ENCODE measurements at regions not wholly inside any gene's neighbourhood (a gene's known extent, or its start where the extent isn't known, plus 50 kb on each side); places are given as distances from the start of the nearest gene placed in this dataset.
"Not testable (repeated sequence)": the region's sequence is repeated elsewhere in the genome, so short reads cannot be mapped to it uniquely, and the experiment has no call there.

GRCh38 chr5:99060306-99061261 is 131.8 kb upstream of the CHD1 start:
- DNase-seq (ENCODE audit: insufficient read length), result peak; percentile 12
- FAIRE-seq, result peak; percentile 94
- no peak for TF ChIP-seq POLR2A (IDR thresholded peaks at IDR 0.05; ENCODE audit: low read depth, low read length)
- no peak for TF ChIP-seq POLR2AphosphoS5 (IDR thresholded peaks at IDR 0.05; ENCODE audit: low read depth, low read length)
- no peak for TF ChIP-seq TAF1 (IDR thresholded peaks at IDR 0.05; ENCODE audit: borderline replicate concordance, low read depth, low read length)

- FAIRE-seq (no peak), DNase-seq (ENCODE audit: insufficient read length) (no peak)
- TF ChIP-seq POLR2A (IDR thresholded peaks at IDR 0.05; ENCODE audit: low read depth, low read length), result no peak
- TF ChIP-seq TAF1 (IDR thresholded peaks at IDR 0.05; ENCODE audit: borderline replicate concordance, low read depth, low read length), result no peak
- no peak for TF ChIP-seq POLR2AphosphoS5 (IDR thresholded peaks at IDR 0.05; ENCODE audit: low read depth, low read length)
Measured at GRCh38 chr5:99059685-99060084, 130.9 kb upstream of the CHD1 start.

GRCh38 chr5:99058466-99058865 is 129.7 kb upstream of the CHD1 start:
- TF ChIP-seq POLR2A (IDR thresholded peaks at IDR 0.05; ENCODE audit: low read depth, low read length) (no peak), POLR2AphosphoS5 (IDR thresholded peaks at IDR 0.05; ENCODE audit: low read depth, low read length) (no peak), TAF1 (IDR thresholded peaks at IDR 0.05; ENCODE audit: borderline replicate concordance, low read depth, low read length) (no peak)
- no peak for FAIRE-seq
- no peak for DNase-seq (ENCODE audit: insufficient read length)

- no peak for FAIRE-seq
- no peak for DNase-seq (ENCODE audit: insufficient read length)
- no peak for TF ChIP-seq TAF1 (IDR thresholded peaks at IDR 0.05; ENCODE audit: borderline replicate concordance, low read depth, low read length)
Measured at GRCh38 chr5:99054972-99055371, 126.2 kb upstream of the CHD1 start.

- no peak for TF ChIP-seq POLR2A (IDR thresholded peaks at IDR 0.05; ENCODE audit: low read depth, low read length)
- no peak for TF ChIP-seq POLR2AphosphoS5 (IDR thresholded peaks at IDR 0.05; ENCODE audit: low read depth, low read length)
- TF ChIP-seq TAF1 (IDR thresholded peaks at IDR 0.05; ENCODE audit: borderline replicate concordance, low read depth, low read length), result no peak
- no peak for FAIRE-seq
- DNase-seq (ENCODE audit: insufficient read length), result no peak
Measured at GRCh38 chr5:99045871-99046270, 117.1 kb upstream of the CHD1 start.

GRCh38 chr5:99043257-99043656 is 114.5 kb upstream of the CHD1 start:
- FAIRE-seq; DNase-seq (ENCODE audit: insufficient read length): not testable (repeated sequence)

GRCh38 chr5:99037668-99038067 is 108.9 kb upstream of the CHD1 start:
- TF ChIP-seq POLR2A (IDR thresholded peaks at IDR 0.05; ENCODE audit: low read depth, low read length), result no peak
- TF ChIP-seq TAF1 (IDR thresholded peaks at IDR 0.05; ENCODE audit: borderline replicate concordance, low read depth, low read length), result no peak
- no peak for TF ChIP-seq POLR2AphosphoS5 (IDR thresholded peaks at IDR 0.05; ENCODE audit: low read depth, low read length)
- no peak for DNase-seq (ENCODE audit: insufficient read length)
- no peak for FAIRE-seq

- no peak for FAIRE-seq
- no peak for DNase-seq (ENCODE audit: insufficient read length)
- TF ChIP-seq POLR2AphosphoS5 (IDR thresholded peaks at IDR 0.05; ENCODE audit: low read depth, low read length) (no peak), POLR2A (IDR thresholded peaks at IDR 0.05; ENCODE audit: low read depth, low read length) (no peak), TAF1 (IDR thresholded peaks at IDR 0.05; ENCODE audit: borderline replicate concordance, low read depth, low read length) (no peak)
Measured at GRCh38 chr5:99035942-99036341, 107.1 kb upstream of the CHD1 start.

- DNase-seq (ENCODE audit: insufficient read length), result no peak
- FAIRE-seq, result no peak
- no peak for TF ChIP-seq POLR2AphosphoS5 (IDR thresholded peaks at IDR 0.05; ENCODE audit: low read depth, low read length)
- TF ChIP-seq TAF1 (IDR thresholded peaks at IDR 0.05; ENCODE audit: borderline replicate concordance, low read depth, low read length), result no peak
- TF ChIP-seq POLR2A (IDR thresholded peaks at IDR 0.05; ENCODE audit: low read depth, low read length), result no peak
Measured at GRCh38 chr5:99034336-99034735, 105.5 kb upstream of the CHD1 start.

- FAIRE-seq (peak; percentile 86), DNase-seq (ENCODE audit: insufficient read length) (no peak)
- TF ChIP-seq POLR2AphosphoS5 (IDR thresholded peaks at IDR 0.05; ENCODE audit: low read depth, low read length) (no peak), TAF1 (IDR thresholded peaks at IDR 0.05; ENCODE audit: borderline replicate concordance, low read depth, low read length) (no peak), POLR2A (IDR thresholded peaks at IDR 0.05; ENCODE audit: low read depth, low read length) (no peak)
Measured at GRCh38 chr5:99033014-99033900, 104.5 kb upstream of the CHD1 start.

- TF ChIP-seq POLR2A (IDR thresholded peaks at IDR 0.05; ENCODE audit: low read depth, low read length), result no peak
- TF ChIP-seq TAF1 (IDR thresholded peaks at IDR 0.05; ENCODE audit: borderline replicate concordance, low read depth, low read length), result no peak
- TF ChIP-seq POLR2AphosphoS5 (IDR thresholded peaks at IDR 0.05; ENCODE audit: low read depth, low read length), result no peak
- DNase-seq (ENCODE audit: insufficient read length), result no peak
- no peak for FAIRE-seq
Measured at GRCh38 chr5:99032234-99033013, 103.6 kb upstream of the CHD1 start.
